GM21786 (cell line): ENCODE measurements at regions not wholly inside any gene's neighbourhood (a gene's known extent, or its start where the extent isn't known, plus 50 kb on each side); places are given as distances from the start of the nearest gene placed in this dataset.
A peak's percentile ranks its signal among the peaks of the same experiment; 100 is the strongest.
"Not testable (repeated sequence)": the region's sequence is repeated elsewhere in the genome, so short reads cannot be mapped to it uniquely, and the experiment has no call there.

ENCODE experiments used
- ATAC-seq: cut with Tn5 transposase; IDR thresholded peaks from one replicate; pipeline ENCODE4 v1.9.1; 2021; ENCODE audit not compliant: unreplicated experiment

DNA sequence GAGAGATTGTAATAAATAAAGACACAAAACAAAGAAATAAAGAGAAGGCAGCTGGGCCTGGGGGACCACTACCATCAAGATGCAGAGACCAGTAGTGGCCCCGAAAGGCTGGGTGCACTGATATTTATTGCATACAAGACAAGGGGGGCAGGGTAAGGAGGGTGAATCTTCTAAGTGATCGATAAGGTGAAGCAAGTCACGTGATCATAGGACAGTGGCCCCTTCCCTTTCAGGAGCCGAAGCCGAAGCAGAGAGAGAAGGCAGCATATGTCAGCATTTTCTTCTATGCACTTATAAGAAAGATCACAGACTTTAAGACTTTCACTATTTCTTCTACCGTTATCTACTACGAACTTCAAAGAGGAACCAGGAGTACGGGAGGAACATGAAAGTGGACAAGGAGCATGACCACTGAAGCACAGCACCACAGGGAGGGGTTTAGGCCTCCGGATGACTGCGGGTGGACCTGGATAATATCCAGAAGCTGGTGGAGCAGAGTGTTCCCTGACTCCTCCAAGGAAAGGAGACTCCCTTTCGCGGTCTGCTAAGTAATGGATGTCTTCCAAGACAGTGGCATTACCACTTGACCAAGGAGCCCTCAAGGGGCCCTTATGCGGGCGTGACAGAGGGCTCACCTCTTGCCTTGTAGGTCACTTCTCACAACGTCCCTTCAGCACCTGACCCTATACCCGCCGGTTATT, 126.4 kb downstream of the RBM46 start:
- ATAC-seq = not testable (repeated sequence)

GRCh38 chr4:154908168-154908567, 127.1 kb downstream of the RBM46 start:
- no peak for ATAC-seq

- ATAC-seq = no peak
Measured at GRCh38 chr4:154911097-154911496, 130.0 kb downstream of the RBM46 start.

- ATAC-seq = no peak
Measured at GRCh38 chr4:154911608-154912098, 130.6 kb downstream of the RBM46 start.

- ATAC-seq = no peak
Measured at GRCh38 chr4:154916068-154916467, 135.0 kb downstream of the RBM46 start.

- no peak for ATAC-seq
Measured at GRCh38 chr4:154927126-154927680, 146.1 kb downstream of the RBM46 start.

DNA sequence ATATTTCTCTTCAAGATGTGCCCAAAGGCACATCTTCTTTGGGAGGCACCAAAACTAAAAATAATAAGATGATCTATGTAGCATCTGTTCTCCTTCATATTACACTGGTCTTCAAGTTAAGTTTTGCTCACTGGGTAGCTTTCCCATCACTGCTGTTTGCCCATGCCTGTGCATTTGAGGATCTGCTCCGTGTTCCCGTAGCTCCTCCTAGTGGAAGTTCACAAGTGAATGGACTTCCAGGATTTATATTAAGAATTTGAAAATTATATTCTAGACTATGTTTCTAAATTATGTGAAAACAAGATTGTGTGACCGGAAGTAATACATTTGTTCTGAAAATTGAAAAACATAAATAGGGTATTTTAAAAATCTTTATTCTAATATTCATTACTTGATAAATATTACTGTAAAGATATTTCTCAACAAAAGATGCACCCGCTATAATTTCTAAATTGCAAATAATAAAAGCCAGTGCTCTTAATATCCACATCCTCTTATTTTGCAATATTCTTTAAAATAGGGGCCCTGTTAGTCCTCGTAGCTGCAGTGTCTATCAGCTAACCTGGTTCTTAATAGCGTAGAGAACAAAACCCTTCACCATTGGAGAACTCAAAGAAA, 147.7 kb downstream of the RBM46 start:
- ATAC-seq = no peak

- no peak for ATAC-seq
Measured at GRCh38 chr4:154936873-154937272, 155.8 kb downstream of the RBM46 start.

DNA sequence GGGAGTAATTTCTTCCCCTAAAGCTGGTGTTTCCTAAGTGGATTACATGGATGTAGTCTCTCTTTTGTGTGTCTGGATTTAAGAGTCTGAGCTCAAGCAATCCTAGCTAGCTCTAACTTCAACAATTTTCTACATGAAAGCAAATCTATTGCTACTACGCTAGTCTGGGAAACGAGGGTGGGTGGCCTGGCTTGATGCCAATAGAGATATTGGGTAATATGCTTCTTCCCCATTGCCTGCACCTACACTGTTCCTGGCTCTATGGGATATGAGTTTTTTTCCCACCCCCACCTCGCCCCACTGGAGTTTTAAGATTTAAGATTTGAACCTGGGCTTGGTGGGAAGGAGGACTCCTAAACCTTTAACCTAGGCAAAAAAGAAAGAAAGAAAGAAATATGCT, 158.8 kb downstream of the RBM46 start:
- ATAC-seq = no peak

DNA sequence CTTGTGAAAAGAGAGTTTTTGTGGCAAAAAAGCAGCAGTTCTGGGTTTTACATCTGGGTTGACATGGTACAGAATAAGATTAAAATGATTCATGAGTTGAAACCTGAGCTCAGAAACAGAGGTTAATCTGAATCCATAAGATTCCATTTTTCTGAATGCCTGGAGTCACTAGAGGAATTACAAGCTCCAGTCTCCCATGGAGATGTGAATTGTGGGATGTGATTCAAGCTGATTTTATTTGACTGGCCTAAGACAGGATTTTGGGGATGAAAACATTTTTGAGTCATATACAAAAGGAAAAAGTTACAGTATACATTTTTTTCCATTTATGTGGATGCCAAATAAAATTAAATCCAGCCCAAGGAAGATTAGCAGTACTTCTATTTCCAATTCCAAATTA, 161.1 kb downstream of the RBM46 start:
- no peak for ATAC-seq

GRCh38 chr4:154944996-154945395, 163.9 kb downstream of the RBM46 start:
- no peak for ATAC-seq

DNA sequence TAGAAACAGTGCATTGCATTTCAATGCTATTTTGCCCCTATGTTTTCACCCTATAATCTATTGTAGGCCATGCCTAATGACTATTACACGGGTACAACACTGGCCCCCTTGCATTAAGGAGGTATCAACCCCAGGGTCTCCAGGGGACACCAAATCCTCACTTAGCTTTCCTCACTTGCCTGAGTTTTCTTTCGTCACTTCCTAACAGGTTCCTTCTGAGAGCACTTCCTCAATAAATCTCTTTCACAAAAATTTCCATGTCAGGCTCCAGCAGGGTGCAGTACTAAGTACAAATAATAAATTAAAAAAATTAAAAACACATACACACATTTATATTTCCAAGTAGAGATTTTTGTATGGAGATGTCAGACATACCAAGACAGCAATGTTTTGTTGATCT, 165.0 kb downstream of the RBM46 start:
- ATAC-seq = no peak

GRCh38 chr4:154953691-154954090, 172.6 kb downstream of the RBM46 start:
- ATAC-seq = no peak

DNA sequence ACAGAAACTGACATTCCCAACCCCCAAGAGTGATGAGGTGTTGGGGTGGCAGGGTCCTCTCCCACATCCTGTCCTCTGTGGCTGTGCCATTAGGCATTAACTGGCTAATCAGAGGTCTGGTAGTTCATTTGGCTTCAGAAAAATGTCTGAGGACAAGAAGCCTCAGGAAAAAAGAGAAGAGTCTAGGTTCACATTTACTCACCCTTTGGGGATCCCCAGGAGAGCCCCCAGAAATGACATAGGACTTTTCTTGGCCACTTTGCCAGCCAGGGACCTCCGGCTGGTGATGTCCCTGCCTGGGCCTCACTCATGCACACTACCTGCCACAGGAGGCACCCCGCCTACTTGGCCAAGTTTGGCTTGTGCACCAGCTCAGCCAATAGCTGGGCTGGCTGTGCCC, 173.0 kb downstream of the RBM46 start:
- ATAC-seq = no peak

GRCh38 chr4:154958121-154958520, 177.0 kb downstream of the RBM46 start:
- no peak for ATAC-seq

- no peak for ATAC-seq
Measured at GRCh38 chr4:154958621-154959358, 177.7 kb downstream of the RBM46 start.

- no peak for ATAC-seq
Measured at GRCh38 chr4:154959756-154960155, 178.7 kb downstream of the RBM46 start.

GRCh38 chr4:154960476-154960875, 179.4 kb downstream of the RBM46 start:
- no peak for ATAC-seq

DNA sequence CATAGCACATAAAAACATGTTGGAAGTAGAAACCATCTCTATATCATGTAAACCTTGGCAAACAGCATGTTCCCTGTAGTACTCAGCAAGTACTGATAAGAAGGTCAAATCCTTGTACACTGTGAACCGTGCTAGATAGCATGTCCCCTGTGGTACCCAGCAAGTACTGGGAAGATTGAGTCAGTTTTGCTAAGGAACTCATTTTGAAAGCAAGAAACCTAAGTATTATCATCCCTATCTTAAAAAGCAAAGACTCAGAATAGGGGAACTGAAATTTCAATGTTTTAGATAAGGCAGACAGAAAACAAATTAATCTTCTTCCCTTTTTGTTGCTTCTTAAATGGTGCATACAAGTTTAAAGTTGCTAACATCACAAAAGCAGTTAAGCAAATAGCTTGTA, 180.2 kb downstream of the RBM46 start:
- peak; percentile 91 for ATAC-seq

DNA sequence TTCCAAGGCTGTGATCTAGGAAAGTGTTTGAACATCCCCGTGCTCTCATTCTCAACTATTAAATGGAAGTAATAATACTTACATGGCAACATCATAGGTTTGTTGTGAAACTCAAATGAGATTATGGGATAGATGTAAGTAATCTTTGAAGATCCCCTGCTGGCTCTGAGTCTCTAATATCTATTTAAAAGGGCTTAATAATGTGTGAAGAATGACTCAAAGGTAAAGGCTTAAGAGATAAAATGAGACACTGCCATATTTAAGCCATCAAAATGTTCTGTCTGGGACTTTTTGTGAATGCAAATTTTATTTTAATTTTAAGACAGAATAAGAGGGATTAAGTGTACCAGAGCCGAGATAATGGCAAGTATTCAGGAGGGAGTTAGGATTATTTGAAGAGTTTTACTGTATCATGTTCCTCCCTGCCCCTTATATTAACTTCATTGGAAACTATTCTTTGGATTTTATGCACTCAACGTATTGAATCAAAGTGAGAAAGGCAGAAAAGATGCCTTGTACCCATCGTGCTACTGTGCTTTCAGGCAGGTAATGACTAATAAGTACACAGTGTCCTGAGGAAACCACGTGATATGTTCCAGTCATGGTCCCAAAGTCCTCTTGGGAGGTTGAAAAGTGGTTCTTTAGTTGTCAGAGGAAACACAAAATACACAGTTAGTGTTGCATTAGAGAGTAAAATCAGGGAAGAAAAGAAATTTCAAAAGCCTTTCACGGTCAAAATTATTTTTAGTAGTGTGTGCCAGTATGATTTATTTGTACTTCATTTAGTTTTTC, 192.4 kb downstream of the RBM46 start:
- ATAC-seq = no peak

- ATAC-seq = no peak
Measured at GRCh38 chr4:154977228-154977627, 196.2 kb downstream of the RBM46 start.
